Motor neuron (in vitro differentiated cells): ENCODE measurements at regions not wholly inside any gene's neighbourhood (a gene's known extent, or its start where the extent isn't known, plus 50 kb on each side); places are given as distances from the start of the nearest gene placed in this dataset.

Source experiments
- ATAC-seq, 8 experiments: fragments of 200-7000 bp; cut with Tn5 transposase; replicated peaks in 6 of 8; 2 replicates each; pipeline ENCODE4 v1.8.0; 2021; ENCODE audit warnings: mild to moderate bottlenecking in 8 of 8, moderate library complexity in 8 of 8
- H3K27ac ChIP-seq, 2 donors: fragments of 250-450 bp; sonication (Bioruptor Pico); 2 replicates each; pipeline ENCODE4 v1.9.0; 2021; ENCODE audit warnings: antibody characterized with exemption in 2 of 2, mild to moderate bottlenecking in 2 of 2, moderate library complexity in 1 of 2
- H3K4me1 ChIP-seq, 2 donors: fragments of 250-450 bp; sonication (Bioruptor Pico); replicated peaks in 1 of 2; 2 replicates each; pipeline ENCODE4 v1.6.1; 2021; ENCODE audit warnings: antibody characterized with exemption in 2 of 2, mild to moderate bottlenecking in 2 of 2, moderate library complexity in 1 of 2
- H3K4me3 ChIP-seq, 5 donors: fragments of 250-450 bp; sonication (Bioruptor Pico); 2 replicates each; pipeline ENCODE4 v1.9.0; 2021; ENCODE audit warnings: antibody characterized with exemption in 5 of 5, mild to moderate bottlenecking in 5 of 5, moderate library complexity in 4 of 5
- WGBS, 10 experiments: fragments of 450-650 bp; shearing (Covaris generic); methylation state at CpG; one replicate each; pipeline ENCODE4 v1.0.0; 2022; 5-methylcytosine and 5-hydroxymethylcytosine counted together
- in situ Hi-C, 9 experiments: fragments of 400-800 bp; cut with MboI; loops; one replicate each; pipeline ENCODE4 v1.15.0; 2021; ENCODE audit warnings: low sequenced_read_pairs in 9 of 9, low pct_unique_long_range_greater_than_20kb in 2 of 9; ENCODE audit not compliant: unreplicated experiment in 9 of 9

GRCh38 chr2:41992056-41992642, 55.7 kb upstream of the PKDCC start:
- ATAC-seq, result no peak
- whole genome bisulfite sequencing, 10 experiments, result 80 to 83% methylated on average over 1 of the region's 1 CpG; no CpG with 5 or more reads in 8 of the 10 experiments
- H3K27ac ChIP-seq, result no peak overlapping the region
- H3K4me3 ChIP-seq, result no peak overlapping the region
- in situ Hi-C loops, result no loop called here
- H3K4me1 ChIP-seq, result peaks cover 12 to 19% of the 10 kb centered on the region in 2 donors

- Histone ChIP-seq H3K27ac (no peak overlapping the region), H3K4me1 (peaks cover 12 to 19% of the 10 kb centered on the region in 2 donors), H3K4me3 (no peak overlapping the region)
- ATAC-seq, result peak in 5 of 8 experiments; percentile 65 to 87 (median 74)
- in situ Hi-C loops, result no loop called here
- WGBS, 10 experiments, result 47 to 90% (median 71%) methylated on average over 2 to 8 of the region's 12 CpGs
These were observed 55.0 kb upstream of the PKDCC start for GRCh38 chr2:41992671-41993434.

- ATAC-seq, result peak in 4 of 8 experiments; percentile 16 to 34 (median 28)
- Histone ChIP-seq H3K4me3 (no peak overlapping the region), H3K4me1 (peaks cover 12 to 19% of the 10 kb centered on the region in 2 donors), H3K27ac (no peak overlapping the region)
- WGBS, 10 experiments, result 30 to 100% (median 77%) methylated on average over 1 to 5 of the region's 5 CpGs; no CpG with 5 or more reads in 4 of the 10 experiments
- in situ Hi-C loops, result no loop called here
These were observed 54.3 kb upstream of the PKDCC start for GRCh38 chr2:41993435-41993925.

- H3K4me1 ChIP-seq, result peaks cover 12 to 19% of the 10 kb centered on the region in 2 donors
- no peak overlapping the region for H3K27ac ChIP-seq
- ATAC-seq, result peak in 3 of 8 experiments; percentile 22 to 97 (median 92)
- in situ Hi-C loops, result no loop called here
- WGBS, 10 experiments, result 0 to 100% (median 94%) methylated on average over 1 to 5 of the region's 5 CpGs; no CpG with 5 or more reads in 5 of the 10 experiments
- H3K4me3 ChIP-seq, result no peak overlapping the region
These were observed 53.6 kb upstream of the PKDCC start for GRCh38 chr2:41994233-41994637.

- in situ Hi-C loops, result no loop called here
- 58 to 100% (median 88%) methylated on average over 1 to 5 of the region's 8 CpGs; no CpG with 5 or more reads in 3 of the 10 experiments for WGBS, 10 experiments
- Histone ChIP-seq H3K27ac (no peak overlapping the region), H3K4me3 (no peak overlapping the region), H3K4me1 (peaks cover 12 to 17% of the 10 kb centered on the region in 2 donors)
- no peak for ATAC-seq
These were observed 53.2 kb upstream of the PKDCC start for GRCh38 chr2:41994661-41995060.

GRCh38 chr2:41997561-41997960, 50.3 kb upstream of the PKDCC start:
- no peak for ATAC-seq
- in situ Hi-C loops, result no loop called here
- WGBS, 10 experiments, result 70 to 100% (median 88%) methylated on average over 1 to 4 of the region's 4 CpGs; no CpG with 5 or more reads in 2 of the 10 experiments
- Histone ChIP-seq H3K4me3 (no peak overlapping the region), H3K27ac (no peak overlapping the region), H3K4me1 (peaks cover 6 to 10% of the 10 kb centered on the region in 2 donors)
